H1 (cell line): ENCODE measurements at regions not wholly inside any gene's neighbourhood (a gene's known extent, or its start where the extent isn't known, plus 50 kb on each side); places are given as distances from the start of the nearest gene placed in this dataset.

Source experiments
- CHD2 ChIP-seq: IDR thresholded peaks from 2 replicates; pipeline ENCODE4 v1.6.1; 2012; ENCODE audit warnings: low read length, improper control_type of control experiment
- EP300 ChIP-seq, 2 experiments: IDR thresholded peaks; 1 replicate in 1 of 2; 2 replicates in 1 of 2; pipeline ENCODE4 v1.6.1; 2011 to 2012; ENCODE audit warnings: low read depth in 2 of 2, low read length in 2 of 2, mild to moderate bottlenecking in 2 of 2, borderline replicate concordance in 1 of 2, inconsistent platforms in 1 of 2, moderate library complexity in 1 of 2
- JUN ChIP-seq: IDR thresholded peaks from 2 replicates; pipeline ENCODE4 v1.6.1; 2011; ENCODE audit warnings: low read depth, mild to moderate bottlenecking, improper control_type of control experiment, low read length
- KDM1A ChIP-seq: fragments of 200-600, 300-600 bp; sonication (generic); IDR thresholded peaks from 2 replicates; pipeline ENCODE4 v1.7.1; 2016; ENCODE audit warnings: mild to moderate bottlenecking, low read length, borderline replicate concordance
- RXRA ChIP-seq: IDR thresholded peaks from 2 replicates; pipeline ENCODE4 v1.6.1; 2011; ENCODE audit warnings: low read depth, mild to moderate bottlenecking, low read length, moderate library complexity; ENCODE audit not compliant: insufficient read depth

DNA sequence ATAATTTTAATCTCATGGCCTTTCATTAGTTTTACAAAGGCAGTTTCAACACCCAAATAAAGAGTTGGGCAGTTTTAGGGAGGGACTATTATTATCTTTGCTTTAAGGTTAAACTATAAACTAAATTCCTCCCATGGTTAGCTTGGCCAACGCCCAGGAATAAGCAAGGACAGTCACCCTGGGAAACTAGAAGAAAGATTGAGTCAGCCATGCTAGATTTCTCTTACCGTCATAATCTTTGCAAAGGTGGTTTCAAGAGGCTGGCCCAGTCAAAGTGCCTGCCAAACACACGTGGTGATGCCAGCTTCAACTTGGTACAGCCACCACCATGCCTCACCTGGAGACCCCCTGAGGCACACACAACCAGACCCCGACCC, 317.4 kb upstream of the SP8 start (continued):
- TF ChIP-seq JUN (no peak), KDM1A (no peak), RXRA (no peak), EP300 (IDR thresholded peaks at IDR 0.05; ENCODE audit: borderline replicate concordance in 1 of 2, low read depth in 2 of 2, low read length in 2 of 2) (no peak), CHD2 (no peak)
